IMR-90 (cell line): ENCODE measurements at regions not wholly inside any gene's neighbourhood (a gene's known extent, or its start where the extent isn't known, plus 50 kb on each side); places are given as distances from the start of the nearest gene placed in this dataset.

Experiments
- ATAC-seq: fragments of 200-7000 bp; cut with Tn5 transposase; 2 replicates; pipeline ENCODE4 v1.9.1; 2020; ENCODE audit warnings: low read depth, mild to moderate bottlenecking, moderate library complexity
- BruUV-seq: library from RNA; stranded (reverse); fragments of 400-500 nt; replicated peaks from 2 replicates; lab custom pipeline; 2021; lab: Mats Ljungman, UMichigan
- CTCF ChIA-PET: fragments of 300-600 bp; formaldehyde crosslinking; extraction: SDS; loops from one replicate; lab custom pipeline; 2021; ENCODE audit warnings: antibody characterized with exemption; lab: Yijun Ruan, JAX
- POLR2A ChIA-PET: fragments of 300-600 bp; sonication (Branson Sonifier 250); formaldehyde crosslinking; loops from one replicate; lab custom pipeline; 2022; ENCODE audit warnings: antibody characterized with exemption; ENCODE audit not compliant: unreplicated experiment; lab: Charles Lee
- DNase-seq: peaks from one replicate; pipeline ENCODE4 v3.0.0; 2013
- H2AFZ ChIP-seq: replicated peaks from 2 replicates; pipeline ENCODE3; 2013; ENCODE audit warnings: low read length, mild to moderate bottlenecking; ENCODE audit not compliant: poor library complexity
- H2AK5ac ChIP-seq: 2 replicates; pipeline ENCODE4 v1.6.1; 2013; ENCODE audit warnings: low read depth, low read length, inconsistent platforms
- H2AK9ac ChIP-seq: replicated peaks from 2 replicates; pipeline ENCODE3; 2013; ENCODE audit warnings: mild to moderate bottlenecking, low read depth, low read length, moderate library complexity; ENCODE audit not compliant: poor library complexity
- H2BK120ac ChIP-seq: 2 replicates; pipeline ENCODE4 v1.6.1; 2013; ENCODE audit warnings: low read depth, low read length, inconsistent platforms
- H2BK15ac ChIP-seq: 3 replicates; pipeline ENCODE4 v1.6.1; 2013; ENCODE audit warnings: low read depth, low read length, inconsistent platforms
- H2BK20ac ChIP-seq: 2 replicates; pipeline ENCODE4 v1.6.1; 2013; ENCODE audit warnings: low read depth, mild to moderate bottlenecking, inconsistent platforms, low read length, moderate library complexity
- H2BK5ac ChIP-seq: 2 replicates; pipeline ENCODE4 v1.6.1; 2013; ENCODE audit warnings: mild to moderate bottlenecking, low read depth, low read length, inconsistent platforms; ENCODE audit not compliant: poor library complexity, severe bottlenecking
- H3K14ac ChIP-seq: replicated peaks from 2 replicates; pipeline ENCODE4 v1.6.1; 2013; ENCODE audit warnings: low read depth, low read length, inconsistent platforms
- H3K18ac ChIP-seq: 2 replicates; pipeline ENCODE4 v1.6.1; 2013; ENCODE audit warnings: low read depth, low read length, control low read depth
- H3K23ac ChIP-seq: 2 replicates; pipeline ENCODE4 v1.6.1; 2013; ENCODE audit warnings: low read depth, low read length, inconsistent platforms
- H3K27ac ChIP-seq: 2 replicates; pipeline ENCODE4 v1.5.1; 2013; ENCODE audit warnings: mild to moderate bottlenecking, control low read depth, low read length; ENCODE audit not compliant: insufficient read depth
- H3K27me3 ChIP-seq: 2 replicates; pipeline ENCODE4 v1.6.1; 2013; ENCODE audit warnings: low read length; ENCODE audit not compliant: control insufficient read depth, insufficient read depth
- H3K36me3 ChIP-seq: 2 replicates; pipeline ENCODE4 v1.6.1; 2013; ENCODE audit warnings: low read length, mixed read lengths; ENCODE audit not compliant: control insufficient read depth, insufficient read depth
- H3K4ac ChIP-seq: 2 replicates; pipeline ENCODE4 v1.6.1; 2013; ENCODE audit warnings: low read depth, low read length, inconsistent platforms
- H3K4me1 ChIP-seq: 2 replicates; pipeline ENCODE4 v1.6.1; 2013; ENCODE audit warnings: low read length, mixed read lengths; ENCODE audit not compliant: control insufficient read depth, insufficient read depth
- H3K4me2 ChIP-seq: 2 replicates; pipeline ENCODE4 v1.6.1; 2013; ENCODE audit warnings: low read depth, mild to moderate bottlenecking, control low read depth, low read length, moderate library complexity
- H3K4me3 ChIP-seq: 2 replicates; pipeline ENCODE4 v1.5.1; 2013; ENCODE audit warnings: low read depth, mild to moderate bottlenecking, control low read depth, low read length, moderate library complexity; ENCODE audit not compliant: insufficient read depth
- H3K56ac ChIP-seq: 2 replicates; pipeline ENCODE4 v1.6.1; 2013; ENCODE audit warnings: low read length, inconsistent platforms; ENCODE audit not compliant: insufficient read depth; ENCODE audit errors: extremely low read depth
- H3K79me1 ChIP-seq, 2 experiments: 2 replicates each; pipeline ENCODE4 v1.6.1; 2013; ENCODE audit warnings: low read length in 2 of 2, inconsistent platforms in 1 of 2, low read depth in 1 of 2
- H3K9ac ChIP-seq: 2 replicates; pipeline ENCODE4 v1.6.1; 2013; ENCODE audit warnings: low read depth, low read length, control low read depth
- H3K9me1 ChIP-seq: 2 replicates; pipeline ENCODE4 v1.6.1; 2013; ENCODE audit warnings: low read length, inconsistent platforms; ENCODE audit not compliant: insufficient read depth
- H3K9me3 ChIP-seq: 2 replicates; pipeline ENCODE4 v1.6.1; 2013; ENCODE audit warnings: low read length; ENCODE audit not compliant: control insufficient read depth, insufficient read depth
- H4K20me1 ChIP-seq: 2 replicates; pipeline ENCODE4 v1.6.1; 2013; ENCODE audit warnings: low read length, inconsistent platforms; ENCODE audit not compliant: insufficient read depth
- H4K5ac ChIP-seq: 2 replicates; pipeline ENCODE4 v1.6.1; 2013; ENCODE audit warnings: mild to moderate bottlenecking, low read depth, low read length, control low read depth
- H4K8ac ChIP-seq, 2 experiments: 2 replicates each; pipeline ENCODE4 v1.6.1; 2013; ENCODE audit warnings: low read depth in 2 of 2, low read length in 2 of 2, control low read depth in 1 of 2, inconsistent platforms in 1 of 2
- H4K91ac ChIP-seq: 2 replicates; pipeline ENCODE4 v1.6.1; 2013; ENCODE audit warnings: low read depth, low read length, inconsistent platforms; ENCODE audit not compliant: insufficient read depth
- BHLHE40 ChIP-seq: fragments of 150-350 bp; IDR thresholded peaks from 2 replicates; pipeline ENCODE4 v1.6.1; 2016; ENCODE audit warnings: mild to moderate bottlenecking, low read depth, low read length
- CEBPB ChIP-seq: IDR thresholded peaks from 2 replicates; pipeline ENCODE4 v1.6.1; 2012; ENCODE audit warnings: low read depth, low read length, improper control_type of control experiment
- MAFK ChIP-seq: IDR thresholded peaks from 2 replicates; pipeline ENCODE4 v1.6.1; 2012; ENCODE audit warnings: low read depth, low read length, improper control_type of control experiment
- MAZ ChIP-seq: IDR thresholded peaks from 2 replicates; pipeline ENCODE4 v1.6.1; 2012; ENCODE audit warnings: low read depth, mild to moderate bottlenecking, low read length, improper control_type of control experiment, moderate library complexity, borderline replicate concordance
- MXI1 ChIP-seq: IDR thresholded peaks from 2 replicates; pipeline ENCODE4 v1.6.1; 2012; ENCODE audit warnings: low read depth, mild to moderate bottlenecking, low read length, moderate library complexity, borderline replicate concordance
- POLR2A ChIP-seq: IDR thresholded peaks from 2 replicates; pipeline ENCODE4 v1.6.1; 2012; ENCODE audit warnings: mild to moderate bottlenecking, low read depth, low read length
- RAD21 ChIP-seq: IDR thresholded peaks from 2 replicates; pipeline ENCODE4 v1.6.1; 2012; ENCODE audit warnings: low read length, improper control_type of control experiment
- RCOR1 ChIP-seq: IDR thresholded peaks from 2 replicates; pipeline ENCODE4 v1.6.1; 2012; ENCODE audit warnings: mild to moderate bottlenecking, low read length, improper control_type of control experiment; ENCODE audit not compliant: insufficient replicate concordance
- RFX5 ChIP-seq: IDR thresholded peaks from 2 replicates; pipeline ENCODE4 v1.8.0; 2012; ENCODE audit warnings: low read depth, mild to moderate bottlenecking, low read length, moderate library complexity
- WGBS, 2 experiments: methylation state at CpG; one replicate each; pipeline versions ENCODE4 v1.1.5 to v1.1.7; 2013; ENCODE audit warnings: missing lambda C conversion rate in 2 of 2; ENCODE audit not compliant: insufficient read length in 1 of 2; ENCODE audit errors: extremely low coverage in 2 of 2; 5-methylcytosine and 5-hydroxymethylcytosine counted together
- dilution Hi-C: fragments of 300-500 bp; cut with HindIII; formaldehyde crosslinking; loops from one replicate; pipeline ENCODE4 v1.14.3; 2018; ENCODE audit warnings: low sequenced_read_pairs; ENCODE audit not compliant: unreplicated experiment
- in situ Hi-C: fragments of 300-500 bp; cut with MboI; formaldehyde crosslinking; loops from 3 replicates; pipeline ENCODE4 v1.14.3; 2019; ENCODE audit warnings: low sequenced_read_pairs, inconsistent platforms, mixed read lengths
- intact Hi-C: fragments of 100-400 bp; cut with micrococcal nuclease; formaldehyde crosslinking; loops from 2 replicates; pipeline ENCODE4 v1.10.0; 2022
- TF ChIP-seq, protein P1 (sequence below): fragments of 150-350 bp; IDR thresholded peaks from 2 replicates; pipeline ENCODE4 v1.6.1; 2017; ENCODE audit warnings: mild to moderate bottlenecking, antibody characterized with exemption, low read length, low read depth

DNA sequence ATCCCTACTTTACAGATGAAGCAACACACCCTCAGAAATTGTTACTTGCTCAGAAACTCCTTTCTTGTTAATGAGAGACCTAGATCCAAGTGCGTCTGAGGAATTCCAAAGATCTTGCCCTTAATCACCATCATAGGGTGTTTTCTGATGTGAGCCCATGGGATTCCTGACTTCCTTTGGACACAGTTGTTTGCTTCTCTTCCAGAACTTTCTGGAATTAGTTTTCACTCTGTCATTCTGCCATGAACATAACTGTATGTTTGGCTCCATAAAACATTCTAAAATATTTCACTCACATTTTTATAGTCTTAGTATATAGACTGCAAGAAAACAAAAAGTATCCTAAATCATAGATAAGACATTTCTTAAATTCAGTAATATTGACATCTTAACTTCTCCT lies 593.9 kb upstream of the SOX11 start:
- H2BK5ac ChIP-seq = no peak overlapping the region
- peaks cover 13% of the 10 kb centered on the region for H3K9me3 ChIP-seq

More for the DNA sequence above, 593.9 kb upstream of the SOX11 start:
- Histone ChIP-seq H3K14ac (no peak overlapping the region), H3K18ac (no peak overlapping the region), H3K4me3 (no peak overlapping the region), H4K20me1 (no peaks in the 10 kb centered on the region), H4K8ac (no peak overlapping the region), H2BK120ac (no peak overlapping the region), H4K91ac (no peak overlapping the region), H2BK20ac (no peak overlapping the region), H3K79me1 (no peaks in the 10 kb centered on the region), H2BK15ac (no peak overlapping the region), H3K4ac (no peak overlapping the region), H3K27me3 (no peaks in the 10 kb centered on the region), H3K36me3 (no peaks in the 10 kb centered on the region), H3K23ac (no peak overlapping the region), H2AK9ac (no peak overlapping the region), H4K5ac (no peak overlapping the region), H2AK5ac (no peak overlapping the region), H3K9me1 (no peaks in the 10 kb centered on the region), H3K56ac (no peak overlapping the region), H3K27ac (no peak overlapping the region), H2AFZ (no peak overlapping the region), H3K4me1 (no peaks in the 10 kb centered on the region), H3K4me2 (no peak overlapping the region), H3K9ac (no peak overlapping the region)
- intact Hi-C loops (no loop called here), dilution Hi-C loops (no loop called here), in situ Hi-C loops (no loop called here)
- ChIA-PET CTCF (no interaction called here), POLR2A (no interaction called here)
- ATAC-seq (no peak), DNase-seq (no peak)
- WGBS, 2 experiments = no CpG with 5 or more reads among the region's 1 CpG
- TF ChIP-seq RCOR1 (no peak), RAD21 (no peak), POLR2A (no peak), CEBPB (no peak), BHLHE40 (no peak), MXI1 (no peak), RFX5 (no peak), MAFK (no peak), MAZ (no peak)
- TF ChIP-seq, protein P1, sequence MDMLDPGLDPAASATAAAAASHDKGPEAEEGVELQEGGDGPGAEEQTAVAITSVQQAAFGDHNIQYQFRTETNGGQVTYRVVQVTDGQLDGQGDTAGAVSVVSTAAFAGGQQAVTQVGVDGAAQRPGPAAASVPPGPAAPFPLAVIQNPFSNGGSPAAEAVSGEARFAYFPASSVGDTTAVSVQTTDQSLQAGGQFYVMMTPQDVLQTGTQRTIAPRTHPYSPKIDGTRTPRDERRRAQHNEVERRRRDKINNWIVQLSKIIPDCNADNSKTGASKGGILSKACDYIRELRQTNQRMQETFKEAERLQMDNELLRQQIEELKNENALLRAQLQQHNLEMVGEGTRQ = no peak
- BruUV-seq = no TSS peak
